A673 (cell line): ENCODE measurements at regions not wholly inside any gene's neighbourhood (a gene's known extent, or its start where the extent isn't known, plus 50 kb on each side); places are given as distances from the start of the nearest gene placed in this dataset.
A peak's percentile ranks its signal among the peaks of the same experiment; 100 is the strongest.

Source experiments
- BruUV-seq: library from RNA; stranded (reverse); fragments of 400-500 nt; replicated peaks from 2 replicates; lab custom pipeline; 2021; lab: Mats Ljungman, UMichigan
- CTCF ChIA-PET: fragments of 300-600 bp; sonication (Branson Sonifier 250); formaldehyde crosslinking; loops from one replicate; lab custom pipeline; 2022; ENCODE audit warnings: antibody characterized with exemption; lab: Charles Lee
- POLR2A ChIA-PET: fragments of 300-600 bp; sonication (Branson Sonifier 250); formaldehyde crosslinking; loops from one replicate; lab custom pipeline; 2022; ENCODE audit warnings: antibody characterized with exemption; ENCODE audit not compliant: low non-redundant PET; lab: Charles Lee
- DNase-seq: peaks from one replicate; pipeline ENCODE4 v3.0.0-alpha.2; 2015; ENCODE audit warnings: low spot score
- H3K27ac ChIP-seq: fragments of 200-600 bp; sonication (generic); 2 replicates; pipeline ENCODE4 v1.5.1; 2016; ENCODE audit warnings: mixed run types, low read depth, mild to moderate bottlenecking, mixed read lengths, antibody characterized with exemption, low read length; ENCODE audit not compliant: poor library complexity, severe bottlenecking
- H3K27me3 ChIP-seq: fragments of 200-600 bp; sonication (generic); replicated peaks from 2 replicates; pipeline ENCODE4 v1.6.1; 2017; ENCODE audit warnings: mixed run types, low read depth, mild to moderate bottlenecking, mixed read lengths, antibody characterized with exemption, low read length; ENCODE audit not compliant: insufficient read depth, poor library complexity
- H3K36me3 ChIP-seq: fragments of 200-600 bp; sonication (generic); 2 replicates; pipeline ENCODE4 v1.6.1; 2016; ENCODE audit warnings: mixed run types, mild to moderate bottlenecking, mixed read lengths, antibody characterized with exemption, low read length; ENCODE audit not compliant: insufficient read depth, poor library complexity, severe bottlenecking
- H3K4me1 ChIP-seq: fragments of 200-600 bp; sonication (generic); 2 replicates; pipeline ENCODE4 v1.6.1; 2017; ENCODE audit warnings: mixed run types, mild to moderate bottlenecking, mixed read lengths, antibody characterized with exemption, low read length; ENCODE audit not compliant: insufficient read depth, poor library complexity, severe bottlenecking
- H3K4me3 ChIP-seq: fragments of 200-600 bp; sonication (generic); 2 replicates; pipeline ENCODE4 v1.5.1; 2016; ENCODE audit warnings: low read depth, mixed run types, mild to moderate bottlenecking, mixed read lengths, low read length; ENCODE audit not compliant: poor library complexity, severe bottlenecking
- H3K9me3 ChIP-seq: fragments of 200-600 bp; sonication (generic); 2 replicates; pipeline ENCODE4 v1.6.1; 2016; ENCODE audit warnings: mixed run types, low read depth, mild to moderate bottlenecking, mixed read lengths, antibody characterized with exemption, low read length; ENCODE audit not compliant: poor library complexity, severe bottlenecking
- CTCF ChIP-seq: fragments of 300-800, 200-600 bp; sonication (generic); conservative IDR thresholded peaks from 2 replicates; pipeline ENCODE4 v1.5.1; 2017; ENCODE audit warnings: low read depth, mild to moderate bottlenecking, antibody characterized with exemption, low read length, moderate library complexity, mixed read lengths
- EZH2 ChIP-seq: fragments of 200-600 bp; sonication (generic); IDR thresholded peaks from 2 replicates; pipeline ENCODE4 v1.6.1; 2017; ENCODE audit warnings: borderline replicate concordance, low read depth, mild to moderate bottlenecking, mixed read lengths, antibody characterized with exemption, low read length; ENCODE audit not compliant: poor library complexity, severe bottlenecking
- intact Hi-C: fragments of 100-400 bp; cut with micrococcal nuclease; formaldehyde crosslinking; loops from one replicate; pipeline ENCODE4 v1.10.0; 2022; ENCODE audit not compliant: unreplicated experiment

GRCh38 chr5:111585946-111586345 is 73.6 kb upstream of the STARD4 start:
- Histone ChIP-seq H3K4me1 (no peaks in the 10 kb centered on the region), H3K36me3 (no peaks in the 10 kb centered on the region), H3K9me3 (no peaks in the 10 kb centered on the region), H3K4me3 (no peak overlapping the region), H3K27ac (no peak overlapping the region), H3K27me3 (no peaks in the 10 kb centered on the region)
- BruUV-seq, result no TSS peak
- DNase-seq, result no peak
- intact Hi-C loops, result no loop called here
- TF ChIP-seq CTCF (no peak), EZH2 (no peak)
- POLR2A ChIA-PET, result no interaction called here
- CTCF ChIA-PET, result no interaction called here

GRCh38 chr5:111585291-111585690 is 73.0 kb upstream of the STARD4 start:
- DNase-seq, result no peak
- BruUV-seq, result no TSS peak
- Histone ChIP-seq H3K4me1 (no peaks in the 10 kb centered on the region), H3K9me3 (no peaks in the 10 kb centered on the region), H3K36me3 (no peaks in the 10 kb centered on the region), H3K4me3 (no peak overlapping the region), H3K27me3 (no peaks in the 10 kb centered on the region), H3K27ac (no peak overlapping the region)
- TF ChIP-seq CTCF (no peak), EZH2 (no peak)
- ChIA-PET POLR2A (no interaction called here), CTCF (no interaction called here)
- intact Hi-C loops, result no loop called here

- Histone ChIP-seq H3K9me3 (no peaks in the 10 kb centered on the region), H3K4me1 (no peaks in the 10 kb centered on the region), H3K4me3 (no peak overlapping the region), H3K27me3 (no peaks in the 10 kb centered on the region), H3K27ac (no peak overlapping the region), H3K36me3 (no peaks in the 10 kb centered on the region)
- DNase-seq, result peak; percentile 9
- ChIA-PET POLR2A (no interaction called here), CTCF (no interaction called here)
- no peak for TF ChIP-seq EZH2
- TF ChIP-seq CTCF, result no peak
- intact Hi-C loops, result no loop called here
- no TSS peak for BruUV-seq
Measured at GRCh38 chr5:111584651-111585050, 72.3 kb upstream of the STARD4 start.
